ENCODE measurements at regions not wholly inside any gene's neighbourhood (a gene's known extent, or its start where the extent isn't known, plus 50 kb on each side); places are given as distances from the start of the nearest gene placed in this dataset.

GRCh38 chr2:238797537-238797936 is 50.3 kb upstream of the TWIST2 start:
- Histone ChIP-seq H3K9me3 (ENCODE audit: control insufficient read depth, insufficient read depth, low read length) (no peaks in the 10 kb centered on the region), H3K9ac (ENCODE audit: low read depth, low read length) (no peak overlapping the region), H3K4me1 (ENCODE audit: insufficient read depth, low read length) (no peaks in the 10 kb centered on the region), H3K36me3 (ENCODE audit: insufficient read depth, low read length) (no peaks in the 10 kb centered on the region)
